Right cardiac atrium (tissue), 5 donors: ENCODE measurements at regions not wholly inside any gene's neighbourhood (a gene's known extent, or its start where the extent isn't known, plus 50 kb on each side); places are given as distances from the start of the nearest gene placed in this dataset.

Experiments used
- ATAC-seq, 2 donors: fragments of 200-7000 bp; cut with Tn5 transposase; one replicate each; pipeline versions ENCODE4 v1.8.0 to v1.9.1; 2020; ENCODE audit warnings: moderate library complexity in 2 of 2, mild to moderate bottlenecking in 1 of 2
- DNase-seq, 3 donors: peaks; one replicate each; pipeline ENCODE4 v3.0.0-alpha.2; 2020
- H3K27ac ChIP-seq: one replicate; pipeline ENCODE4 v1.5.1; 2013; ENCODE audit warnings: mild to moderate bottlenecking, low read length, control low read depth, moderate library complexity
- H3K27me3 ChIP-seq: one replicate; pipeline ENCODE4 v1.6.1; 2013; ENCODE audit not compliant: control insufficient read depth, insufficient read depth
- H3K4me1 ChIP-seq: one replicate; pipeline ENCODE4 v1.6.1; 2013; ENCODE audit warnings: low read length; ENCODE audit not compliant: control insufficient read depth, insufficient read depth
- H3K4me3 ChIP-seq: one replicate; pipeline ENCODE4 v1.5.1; 2013; ENCODE audit warnings: low read length, control low read depth
- H3K9me3 ChIP-seq: one replicate; pipeline ENCODE4 v1.6.1; 2013; ENCODE audit warnings: low read length; ENCODE audit not compliant: control insufficient read depth
- WGBS: extraction: QIAGEN DNeasy Blood & Tissue Kit; methylation state at CpG from one replicate; pipeline ENCODE4 v1.1.7; 2013; 5-methylcytosine and 5-hydroxymethylcytosine counted together
- intact Hi-C, 4 donors: fragments of 100-400 bp; cut with DNase I; formaldehyde crosslinking; loops; one replicate each; pipeline versions ENCODE4 v1.11.0 to v1.14.0; 2022 to 2023
- donor health status: healthy with polysubstance abuse.
- donor health status: DM: no; HTN: yes; CAD: no.
- donor health status: DM: no; HTN: no; CAD: no.
- donor health status: DM: no; HTN: yes; CAD: no; lungs with severe emphysema.
- donor health status: DM: yes; HTN: yes; CAD: no.

- no peak for ATAC-seq
- H3K27me3 ChIP-seq: no peaks in the 10 kb centered on the region
- no peaks in the 10 kb centered on the region for H3K9me3 ChIP-seq
- intact Hi-C loops: no loop called here
- no peak overlapping the region for H3K27ac ChIP-seq
- DNase-seq: no peak
- 88% methylated on average over 4 of the region's 4 CpGs for WGBS
- H3K4me1 ChIP-seq: no peaks in the 10 kb centered on the region
- no peak overlapping the region for H3K4me3 ChIP-seq
Measured at GRCh38 chrX:44428989-44429627, 85.6 kb upstream of the EFHC2 start.

GRCh38 chrX:44422631-44423030 is 79.2 kb upstream of the EFHC2 start:
- Histone ChIP-seq H3K4me1 (no peaks in the 10 kb centered on the region), H3K27ac (no peak overlapping the region), H3K4me3 (no peak overlapping the region), H3K27me3 (no peaks in the 10 kb centered on the region), H3K9me3 (no peaks in the 10 kb centered on the region)
- WGBS: 78% methylated on average over 1 of the region's 1 CpG
- ATAC-seq: no peak
- intact Hi-C loops: no loop called here
- DNase-seq: no peak

- ATAC-seq: no peak
- H3K9me3 ChIP-seq: no peaks in the 10 kb centered on the region
- intact Hi-C loops: no loop called here
Measured at GRCh38 chrX:44415639-44416386, 72.3 kb upstream of the EFHC2 start.

GRCh38 chrX:44401151-44401550 is 57.7 kb upstream of the EFHC2 start:
- intact Hi-C loops: no loop called here
- H3K9me3 ChIP-seq: no peaks in the 10 kb centered on the region
- ATAC-seq (no peak), DNase-seq (no peak)
- no peaks in the 10 kb centered on the region for H3K27me3 ChIP-seq
- no peaks in the 10 kb centered on the region for H3K4me1 ChIP-seq
- 84% methylated on average over 4 of the region's 4 CpGs for WGBS
- H3K27ac ChIP-seq: no peak overlapping the region
- no peak overlapping the region for H3K4me3 ChIP-seq

More at GRCh38 chrX:44415639-44416386, 72.3 kb upstream of the EFHC2 start:
- H3K27ac ChIP-seq: no peak overlapping the region
- H3K4me3 ChIP-seq: no peak overlapping the region
- DNase-seq: no peak
- no peaks in the 10 kb centered on the region for H3K4me1 ChIP-seq
- 84% methylated on average over 4 of the region's 4 CpGs for WGBS
- H3K27me3 ChIP-seq: no peaks in the 10 kb centered on the region

GRCh38 chrX:44400588-44400987 is 57.1 kb upstream of the EFHC2 start:
- DNase-seq (no peak), ATAC-seq (no peak)
- Histone ChIP-seq H3K27me3 (no peaks in the 10 kb centered on the region), H3K4me1 (no peaks in the 10 kb centered on the region), H3K9me3 (no peaks in the 10 kb centered on the region), H3K27ac (no peak overlapping the region), H3K4me3 (no peak overlapping the region)
- 12% methylated on average over 4 of the region's 4 CpGs for WGBS
- intact Hi-C loops: no loop called here

GRCh38 chrX:44400161-44400560 is 56.7 kb upstream of the EFHC2 start:
- WGBS: 78% methylated on average over 4 of the region's 4 CpGs
- ATAC-seq: no peak
- intact Hi-C loops: no loop called here

More at GRCh38 chrX:44400161-44400560, 56.7 kb upstream of the EFHC2 start:
- Histone ChIP-seq H3K27me3 (no peaks in the 10 kb centered on the region), H3K4me1 (no peaks in the 10 kb centered on the region), H3K4me3 (no peak overlapping the region), H3K9me3 (no peaks in the 10 kb centered on the region), H3K27ac (no peak overlapping the region)
- DNase-seq: no peak
